ENCODE measurements at regions not wholly inside any gene's neighbourhood (a gene's known extent, or its start where the extent isn't known, plus 50 kb on each side); places are given as distances from the start of the nearest gene placed in this dataset.

GRCh38 chr2:204205538-204205937 lies 269.0 kb downstream of the ICOS start:
- TF ChIP-seq EZH2 (IDR thresholded peaks at IDR 0.05; ENCODE audit: borderline replicate concordance), result no peak
- no peak for TF ChIP-seq CTCF (IDR thresholded peaks at IDR 0.05; ENCODE audit: poor library complexity)
